Effector memory CD8-positive, alpha-beta T cell (primary cell): ENCODE measurements at regions not wholly inside any gene's neighbourhood (a gene's known extent, or its start where the extent isn't known, plus 50 kb on each side); places are given as distances from the start of the nearest gene placed in this dataset.
"Not testable (repeated sequence)": the region's sequence is repeated elsewhere in the genome, so short reads cannot be mapped to it uniquely, and the experiment has no call there.

Experiments used
- ATAC-seq: fragments of 150-1000 bp; cut with Tn5 transposase; replicated peaks from 2 replicates; pipeline ENCODE4 v1.10.0; 2021; ENCODE audit warnings: mild to moderate bottlenecking, moderate library complexity
- DNase-seq, 3 experiments: peaks; one replicate each; pipeline ENCODE4 v3.0.0; 2021
- H3K27ac Mint-ChIP-seq, 2 donors: one replicate each; pipeline ENCODE4 v1.8.0; 2022; ENCODE audit warnings: mild to moderate bottlenecking in 2 of 2, mixed read lengths in 2 of 2, moderate library complexity in 2 of 2
- H3K27me3 Mint-ChIP-seq, 2 donors: one replicate each; pipeline ENCODE4 v1.8.0; 2022; ENCODE audit warnings: mixed read lengths in 2 of 2
- H3K36me3 Mint-ChIP-seq: one replicate; pipeline ENCODE4 v1.8.0; 2022; ENCODE audit warnings: mild to moderate bottlenecking, moderate library complexity, mixed read lengths; ENCODE audit not compliant: insufficient read depth
- H3K4me1 Mint-ChIP-seq, 2 donors: one replicate each; pipeline ENCODE4 v1.8.0; 2022; ENCODE audit warnings: low read depth in 2 of 2, mixed read lengths in 2 of 2
- H3K4me3 Mint-ChIP-seq, 2 donors: one replicate each; pipeline ENCODE4 v1.8.0; 2022; ENCODE audit warnings: mild to moderate bottlenecking in 2 of 2, mixed read lengths in 2 of 2, moderate library complexity in 2 of 2
- H3K9me3 Mint-ChIP-seq, 2 donors: one replicate each; pipeline ENCODE4 v1.8.0; 2022; ENCODE audit warnings: mixed read lengths in 2 of 2

DNA sequence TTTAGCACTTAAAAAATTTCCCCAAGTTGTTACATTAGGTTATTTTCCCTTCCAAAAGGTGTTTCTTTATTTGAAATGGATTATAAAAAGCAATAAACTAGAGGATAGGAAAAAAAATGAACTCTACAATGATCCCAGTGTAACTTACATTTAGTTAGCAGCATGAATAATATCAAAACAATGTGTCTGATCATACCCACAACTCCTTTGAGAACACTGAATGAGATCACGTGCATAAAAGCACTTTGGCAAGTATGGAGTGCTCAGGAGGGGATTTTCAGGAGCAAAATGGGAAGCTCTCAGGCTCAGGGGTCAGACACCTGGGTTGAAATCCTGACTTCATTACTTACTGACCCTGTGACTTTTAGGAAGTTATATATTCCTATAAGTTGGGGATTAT lies 369.7 kb upstream of the PROX1 start:
- Mint-ChIP-seq H3K4me1 (no peaks in the 10 kb centered on the region), H3K27me3 (peaks cover 6 to 18% of the 10 kb centered on the region in 2 donors), H3K27ac (no peak overlapping the region), H3K36me3 (no peaks in the 10 kb centered on the region), H3K9me3 (no peaks in the 10 kb centered on the region), H3K4me3 (no peak overlapping the region)
- DNase-seq (no peak), ATAC-seq (no peak)

DNA sequence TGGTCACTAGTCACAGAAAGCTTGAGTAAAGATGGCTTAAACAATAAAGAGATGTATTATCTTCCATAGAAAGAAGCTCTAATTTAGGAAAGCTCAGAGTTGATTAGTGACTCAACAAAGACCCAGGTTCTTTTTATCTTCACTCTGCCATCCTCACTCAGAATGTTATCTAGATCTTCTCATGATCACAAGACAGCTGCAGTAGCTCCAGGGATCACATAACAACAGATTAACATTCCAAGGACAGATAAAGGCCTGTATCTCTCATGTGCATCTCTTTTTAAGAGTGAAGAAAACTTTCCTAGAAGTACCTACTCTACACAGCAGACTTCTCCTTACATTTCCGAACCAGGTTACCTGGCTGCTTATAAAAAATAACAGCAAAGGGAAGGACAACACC lies 368.7 kb upstream of the PROX1 start:
- Mint-ChIP-seq H3K27ac (no peak overlapping the region), H3K4me1 (no peaks in the 10 kb centered on the region), H3K9me3 (no peaks in the 10 kb centered on the region), H3K27me3 (peaks cover 6 to 26% of the 10 kb centered on the region in 2 donors), H3K36me3 (no peaks in the 10 kb centered on the region), H3K4me3 (no peak overlapping the region)
- no peak for ATAC-seq
- no peak for DNase-seq

DNA sequence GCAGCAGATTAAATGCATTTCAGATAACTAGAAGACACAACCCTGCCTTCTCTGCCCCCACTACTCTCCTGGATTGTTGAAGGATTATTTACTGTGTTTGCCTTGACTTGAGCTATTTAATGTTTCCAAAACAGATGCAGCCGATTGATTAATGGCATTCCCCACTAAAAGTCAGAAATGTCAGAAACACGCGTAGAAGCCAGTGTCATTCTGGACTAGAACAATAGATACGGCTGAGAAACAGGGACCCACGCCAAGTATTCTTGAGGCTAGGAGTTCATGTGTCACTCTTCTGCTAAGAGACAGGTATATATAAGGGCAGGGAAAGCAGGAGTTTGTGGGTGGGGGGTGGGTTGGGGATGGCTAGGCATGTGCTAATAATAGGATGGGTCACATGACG lies 366.7 kb upstream of the PROX1 start:
- no peaks in the 10 kb centered on the region for H3K4me1 Mint-ChIP-seq
- no peak for DNase-seq
- no peak overlapping the region for H3K4me3 Mint-ChIP-seq
- peaks cover 0 to 14% of the 10 kb centered on the region in 2 donors for H3K27me3 Mint-ChIP-seq
- no peak for ATAC-seq
- H3K9me3 Mint-ChIP-seq = peaks cover 0 to 2% of the 10 kb centered on the region in 2 donors
- H3K36me3 Mint-ChIP-seq = no peaks in the 10 kb centered on the region
- H3K27ac Mint-ChIP-seq = no peak overlapping the region

DNA sequence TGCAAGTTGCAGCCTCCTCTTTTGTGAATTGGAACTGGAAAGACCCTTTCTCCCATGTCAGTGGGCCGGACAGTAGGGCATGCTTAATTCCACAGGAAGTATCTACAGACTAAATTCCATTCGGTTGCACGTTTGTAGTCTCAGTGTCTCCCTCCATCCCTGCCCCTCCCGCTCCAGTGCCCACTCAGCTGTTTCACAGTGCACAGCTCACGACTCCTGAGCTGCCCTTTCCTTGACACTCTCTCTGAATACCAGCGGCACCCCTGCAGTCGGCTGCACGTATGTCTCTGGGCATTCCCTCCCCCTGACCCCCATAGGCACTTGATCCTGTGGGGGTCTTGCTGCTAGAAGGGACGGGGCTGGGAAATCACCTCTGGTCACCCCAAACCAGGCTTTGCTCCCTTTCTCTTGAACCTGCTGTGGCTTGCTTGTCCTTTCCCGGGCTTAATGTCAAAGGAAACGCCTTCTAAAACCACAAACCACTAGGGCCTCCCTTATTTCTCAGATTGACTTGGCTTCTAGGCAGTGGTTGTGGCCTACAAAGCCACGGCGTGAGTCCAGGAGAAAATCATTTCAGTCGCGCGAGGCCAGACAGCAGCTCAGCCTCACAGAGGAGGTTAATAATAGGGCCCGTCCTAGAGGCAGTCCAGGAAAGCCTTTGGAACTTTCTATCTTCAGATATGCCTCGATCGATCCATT lies 365.3 kb upstream of the PROX1 start:
- ATAC-seq = no peak
- H3K4me1 Mint-ChIP-seq = no peaks in the 10 kb centered on the region
- peaks cover 0 to 10% of the 10 kb centered on the region in 2 donors for H3K27me3 Mint-ChIP-seq
- no peak for DNase-seq
- peaks cover 0 to 2% of the 10 kb centered on the region in 2 donors for H3K9me3 Mint-ChIP-seq
- H3K27ac Mint-ChIP-seq = no peak overlapping the region
- H3K36me3 Mint-ChIP-seq = no peaks in the 10 kb centered on the region
- no peak overlapping the region for H3K4me3 Mint-ChIP-seq

DNA sequence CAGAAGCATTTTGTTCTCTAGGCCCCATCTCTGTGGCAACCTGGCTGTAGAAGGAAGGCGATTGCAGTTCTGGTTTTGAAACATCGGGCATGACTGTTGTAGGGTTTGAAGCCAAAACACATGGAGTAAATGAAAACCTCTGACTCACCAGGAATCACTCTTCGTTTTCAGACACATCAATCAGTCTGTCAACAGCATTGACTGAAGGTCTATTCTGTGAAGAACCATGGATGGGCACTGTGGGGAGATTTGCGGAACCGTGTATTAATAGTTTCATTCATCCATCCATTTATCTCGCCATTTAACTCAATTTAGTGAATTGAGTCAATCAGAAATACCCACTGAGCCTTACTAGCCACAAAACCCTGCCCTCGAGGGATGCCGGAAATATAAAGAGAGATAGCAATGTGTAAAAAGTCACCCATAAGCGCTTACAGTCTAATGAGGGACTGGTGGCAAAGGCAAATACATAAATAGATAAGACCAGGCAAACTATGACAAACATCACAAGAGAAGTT lies 364.6 kb upstream of the PROX1 start:
- Mint-ChIP-seq H3K36me3 (no peaks in the 10 kb centered on the region), H3K4me3 (no peak overlapping the region), H3K27me3 (peaks cover 0 to 10% of the 10 kb centered on the region in 2 donors), H3K4me1 (no peaks in the 10 kb centered on the region), H3K9me3 (peaks cover 0 to 2% of the 10 kb centered on the region in 2 donors), H3K27ac (no peak overlapping the region)
- DNase-seq (no peak), ATAC-seq (no peak)

DNA sequence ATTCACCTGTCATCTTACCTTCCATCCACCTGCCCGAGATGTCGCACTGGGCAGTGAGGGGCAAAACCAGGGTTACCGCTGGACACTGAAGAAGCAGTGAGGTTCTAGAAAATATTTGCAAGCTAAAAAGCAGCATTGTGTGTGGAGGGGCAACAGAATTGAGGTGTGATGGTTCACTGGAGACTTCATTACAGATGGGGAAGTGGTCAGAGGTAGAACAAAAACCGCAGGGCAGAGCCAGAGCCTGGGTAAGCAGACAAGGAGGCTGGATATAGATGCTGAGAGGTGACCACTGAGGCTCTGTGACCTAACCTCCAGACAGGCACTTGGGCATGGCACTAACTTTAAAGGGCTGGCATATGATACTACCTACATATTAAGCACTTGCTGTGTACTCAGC lies 363.9 kb upstream of the PROX1 start:
- peaks cover 3 to 5% of the 10 kb centered on the region in 2 donors for H3K9me3 Mint-ChIP-seq
- no peaks in the 10 kb centered on the region for H3K4me1 Mint-ChIP-seq
- H3K36me3 Mint-ChIP-seq = no peaks in the 10 kb centered on the region
- no peak for DNase-seq
- no peak for ATAC-seq
- no peak overlapping the region for H3K4me3 Mint-ChIP-seq
- no peak overlapping the region for H3K27ac Mint-ChIP-seq
- H3K27me3 Mint-ChIP-seq = peaks cover 0 to 10% of the 10 kb centered on the region in 2 donors

DNA sequence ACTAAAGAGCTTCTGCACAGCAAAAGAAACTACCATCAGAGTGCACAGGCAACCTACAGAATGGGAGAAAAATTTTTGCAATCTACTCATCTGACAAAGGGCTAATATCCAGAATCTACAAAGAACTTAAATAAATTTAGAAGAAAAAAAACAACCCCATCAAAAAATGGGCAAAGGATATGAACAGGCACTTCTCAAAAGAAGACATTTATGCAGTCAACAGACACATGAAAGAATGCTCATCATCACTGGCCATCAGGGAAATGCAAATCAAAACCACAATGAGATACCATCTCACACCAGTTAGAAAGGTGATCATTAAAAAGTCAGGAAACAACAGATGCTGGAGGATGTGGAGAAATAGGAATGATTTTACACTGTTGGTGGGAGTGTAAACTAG lies 351.0 kb upstream of the PROX1 start:
- H3K4me3 Mint-ChIP-seq, H3K27me3 Mint-ChIP-seq, H3K36me3 Mint-ChIP-seq, H3K9me3 Mint-ChIP-seq, H3K27ac Mint-ChIP-seq, ATAC-seq, H3K4me1 Mint-ChIP-seq, DNase-seq: not testable (repeated sequence)

DNA sequence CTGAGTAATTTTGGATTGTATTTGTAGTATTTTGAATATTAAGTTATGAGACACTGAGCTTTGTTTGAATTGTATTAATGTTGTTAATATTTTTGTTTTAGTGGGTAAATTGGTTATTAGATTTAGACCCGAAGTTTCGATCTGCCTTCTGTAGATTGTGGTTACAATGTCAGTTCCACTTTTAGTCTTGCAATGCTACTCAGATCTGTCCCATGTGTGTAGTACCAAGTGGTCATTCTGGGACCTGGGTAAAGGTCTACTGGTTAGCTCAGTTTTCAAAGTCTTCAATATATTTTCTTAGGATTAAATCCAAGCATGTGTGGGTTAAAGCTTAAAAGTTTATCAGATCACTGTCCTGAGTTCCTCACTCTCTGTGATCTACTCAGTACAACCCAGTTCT lies 346.5 kb upstream of the PROX1 start:
- Mint-ChIP-seq H3K27ac (no peak overlapping the region), H3K4me3 (no peak overlapping the region), H3K9me3 (no peaks in the 10 kb centered on the region), H3K4me1 (no peaks in the 10 kb centered on the region), H3K27me3 (peaks cover 0 to 6% of the 10 kb centered on the region in 2 donors), H3K36me3 (no peaks in the 10 kb centered on the region)
- ATAC-seq (no peak), DNase-seq (no peak)

DNA sequence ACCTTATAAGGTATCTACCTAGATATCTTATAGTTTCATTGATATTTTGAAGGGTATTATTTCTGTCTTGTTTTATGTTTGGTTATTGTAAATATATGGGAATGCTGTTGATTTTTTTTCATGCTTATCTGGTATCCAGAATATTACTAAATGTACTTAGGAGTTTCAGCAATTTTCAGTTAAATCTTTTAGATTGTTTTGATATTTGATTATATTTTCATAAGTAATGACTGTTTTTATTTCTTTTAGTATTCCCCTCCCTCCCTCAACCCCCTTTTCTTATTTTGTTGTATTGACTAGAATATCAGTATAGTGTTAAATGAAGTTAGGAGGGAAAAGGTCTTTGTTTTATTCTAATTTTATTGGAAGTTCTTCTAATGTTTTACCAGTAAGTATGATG lies 344.4 kb upstream of the PROX1 start:
- Mint-ChIP-seq H3K9me3 (no peaks in the 10 kb centered on the region), H3K4me1 (no peaks in the 10 kb centered on the region), H3K36me3 (no peaks in the 10 kb centered on the region), H3K27ac (no peak overlapping the region), H3K27me3 (peaks cover 0 to 8% of the 10 kb centered on the region in 2 donors), H3K4me3 (no peak overlapping the region)
- DNase-seq = no peak
- ATAC-seq = no peak

DNA sequence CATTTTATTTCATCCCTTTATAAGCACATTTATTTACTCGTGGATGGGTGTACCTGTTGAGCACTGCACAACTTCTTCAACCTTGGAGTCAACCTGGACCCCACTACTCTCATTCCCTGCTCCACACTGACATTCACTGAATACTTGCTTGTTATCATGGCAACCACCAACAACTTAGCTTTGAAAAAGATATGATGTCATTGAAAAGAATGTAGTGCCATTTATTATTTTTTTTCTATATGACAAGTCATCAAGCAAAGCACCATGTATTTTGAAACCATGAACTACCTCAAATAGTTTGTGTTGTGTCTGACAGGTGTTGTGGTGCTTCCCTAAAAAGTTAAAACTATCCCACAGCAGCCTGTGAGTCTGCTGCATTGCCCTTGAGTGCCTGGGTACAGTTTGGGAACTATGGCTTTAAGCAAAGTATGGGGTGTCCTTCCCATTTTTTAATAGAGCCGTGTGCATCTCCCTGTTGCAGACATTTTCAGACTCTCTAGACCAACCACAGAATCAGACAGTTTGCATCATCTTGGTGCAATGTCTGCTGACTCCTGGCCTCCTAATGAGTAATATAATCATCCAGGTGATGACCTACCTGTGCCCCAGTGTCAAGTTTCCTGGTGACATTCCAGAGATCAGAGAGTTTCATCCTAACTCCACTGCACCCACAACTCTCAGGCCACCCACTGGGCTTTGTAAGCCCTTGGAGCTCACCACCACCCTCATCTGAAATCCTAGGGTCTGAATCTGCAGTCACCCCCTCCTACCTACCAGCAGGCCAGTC lies 339.7 kb upstream of the PROX1 start:
- no peaks in the 10 kb centered on the region for H3K4me1 Mint-ChIP-seq
- ATAC-seq (no peak), DNase-seq (no peak)
- H3K27ac Mint-ChIP-seq = no peak overlapping the region
- H3K9me3 Mint-ChIP-seq = peaks cover 3 to 8% of the 10 kb centered on the region in 2 donors
- H3K36me3 Mint-ChIP-seq = no peaks in the 10 kb centered on the region
- no peak overlapping the region for H3K4me3 Mint-ChIP-seq
- H3K27me3 Mint-ChIP-seq = peaks cover 15 to 20% of the 10 kb centered on the region in 2 donors

DNA sequence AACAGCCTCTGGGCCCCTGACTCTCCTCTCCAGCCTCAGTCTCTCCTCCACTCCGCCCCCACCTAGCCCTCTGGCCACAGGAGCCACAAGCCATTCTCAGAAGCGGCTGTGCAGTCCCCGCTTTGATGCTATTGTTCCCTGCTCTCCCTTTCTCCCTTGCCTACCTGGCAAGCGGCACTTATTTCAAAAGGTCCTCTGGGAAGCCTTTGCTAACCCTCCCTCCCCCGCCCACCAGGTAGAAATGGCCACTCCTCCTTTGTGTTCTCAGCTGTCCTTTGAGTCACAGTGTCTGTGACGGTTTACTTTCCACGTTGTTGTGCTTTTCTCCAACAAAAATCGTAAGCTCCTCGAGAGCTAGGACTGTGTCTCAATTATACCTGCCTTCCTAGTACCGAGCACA lies 338.4 kb upstream of the PROX1 start:
- peaks cover 15 to 20% of the 10 kb centered on the region in 2 donors for H3K27me3 Mint-ChIP-seq
- no peaks in the 10 kb centered on the region for H3K36me3 Mint-ChIP-seq
- H3K9me3 Mint-ChIP-seq = peaks cover 3 to 8% of the 10 kb centered on the region in 2 donors
- no peak for ATAC-seq
- no peak for DNase-seq
- no peaks in the 10 kb centered on the region for H3K4me1 Mint-ChIP-seq
- H3K4me3 Mint-ChIP-seq = no peak overlapping the region
- H3K27ac Mint-ChIP-seq = no peak overlapping the region

DNA sequence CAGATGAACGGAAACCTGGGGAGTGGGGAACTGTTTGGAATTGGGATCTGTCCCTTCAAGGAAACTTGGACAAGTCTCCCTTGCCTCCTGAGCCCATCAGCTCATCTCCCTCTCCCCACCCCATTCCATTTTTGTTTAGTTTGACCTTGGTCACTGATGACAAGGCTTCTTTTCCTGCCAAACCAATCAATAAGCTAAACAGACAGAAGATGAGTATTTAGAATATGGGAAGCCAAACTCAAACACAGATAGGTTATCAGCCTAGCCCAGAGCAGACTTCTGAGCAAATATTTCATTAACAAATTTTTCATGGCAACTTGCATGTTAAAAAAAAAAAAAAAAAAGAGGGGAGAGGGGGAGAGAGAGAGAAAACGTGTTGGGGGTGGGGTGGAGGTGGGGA lies 337.2 kb upstream of the PROX1 start:
- Mint-ChIP-seq H3K4me3 (no peak overlapping the region), H3K27ac (no peak overlapping the region), H3K36me3 (no peaks in the 10 kb centered on the region), H3K4me1 (no peaks in the 10 kb centered on the region), H3K9me3 (peaks cover 3 to 8% of the 10 kb centered on the region in 2 donors), H3K27me3 (peaks cover 15 to 20% of the 10 kb centered on the region in 2 donors)
- no peak for DNase-seq
- ATAC-seq = no peak

DNA sequence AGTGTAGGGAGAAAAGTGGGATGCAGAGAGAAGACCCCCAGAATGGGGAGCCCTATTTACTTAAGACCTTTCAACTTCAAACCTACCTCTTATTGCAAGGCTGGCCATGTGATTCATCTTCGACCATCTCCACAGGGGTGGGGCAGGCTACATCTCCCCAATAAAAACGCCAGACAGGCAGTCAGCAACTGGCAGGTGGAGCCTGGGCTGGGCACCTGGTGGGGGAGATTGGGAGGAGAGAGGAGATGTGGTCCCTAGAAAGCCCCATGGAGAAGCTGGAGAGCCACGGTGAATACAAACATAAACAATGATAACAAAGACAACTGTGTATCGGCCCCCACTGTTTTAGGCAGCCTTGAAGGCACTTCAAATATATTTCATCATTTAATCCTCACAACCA lies 336.7 kb upstream of the PROX1 start:
- Mint-ChIP-seq H3K27ac (no peak overlapping the region), H3K27me3 (peaks cover 11 to 20% of the 10 kb centered on the region in 2 donors), H3K9me3 (peaks cover 3 to 8% of the 10 kb centered on the region in 2 donors), H3K4me1 (no peaks in the 10 kb centered on the region), H3K4me3 (no peak overlapping the region), H3K36me3 (no peaks in the 10 kb centered on the region)
- no peak for DNase-seq
- ATAC-seq = no peak

DNA sequence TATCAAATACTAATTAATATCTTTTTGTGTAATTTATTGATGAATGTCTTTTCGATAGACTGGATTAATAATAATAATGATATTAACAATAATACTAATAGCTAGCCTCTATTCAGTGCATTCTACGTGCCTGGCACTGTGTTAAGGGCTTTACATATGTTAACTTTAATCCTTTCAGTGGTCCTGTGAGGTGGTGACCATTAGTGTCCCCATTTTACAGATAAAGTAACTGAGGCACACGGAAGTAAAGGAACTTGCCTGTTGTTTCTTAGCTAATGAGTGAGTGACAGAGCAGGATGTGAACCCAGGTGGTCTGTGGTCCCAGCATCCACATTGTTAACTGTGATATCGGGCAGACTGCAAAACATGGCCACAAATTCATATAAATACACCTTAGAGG lies 335.7 kb upstream of the PROX1 start:
- no peaks in the 10 kb centered on the region for H3K36me3 Mint-ChIP-seq
- ATAC-seq = no peak
- H3K9me3 Mint-ChIP-seq = peaks cover 3 to 8% of the 10 kb centered on the region in 2 donors
- no peak for DNase-seq
- H3K27ac Mint-ChIP-seq = no peak overlapping the region
- H3K4me3 Mint-ChIP-seq = no peak overlapping the region
- no peaks in the 10 kb centered on the region for H3K4me1 Mint-ChIP-seq
- H3K27me3 Mint-ChIP-seq = peaks cover 7 to 20% of the 10 kb centered on the region in 2 donors
